ENCODE measurements at regions not wholly inside any gene's neighbourhood (a gene's known extent, or its start where the extent isn't known, plus 50 kb on each side); places are given as distances from the start of the nearest gene placed in this dataset.

GRCh38 chr5:51872144-51872543 lies 488.9 kb downstream of the ISL1 start:
- no peak overlapping the region for H3K27ac ChIP-seq

DNA sequence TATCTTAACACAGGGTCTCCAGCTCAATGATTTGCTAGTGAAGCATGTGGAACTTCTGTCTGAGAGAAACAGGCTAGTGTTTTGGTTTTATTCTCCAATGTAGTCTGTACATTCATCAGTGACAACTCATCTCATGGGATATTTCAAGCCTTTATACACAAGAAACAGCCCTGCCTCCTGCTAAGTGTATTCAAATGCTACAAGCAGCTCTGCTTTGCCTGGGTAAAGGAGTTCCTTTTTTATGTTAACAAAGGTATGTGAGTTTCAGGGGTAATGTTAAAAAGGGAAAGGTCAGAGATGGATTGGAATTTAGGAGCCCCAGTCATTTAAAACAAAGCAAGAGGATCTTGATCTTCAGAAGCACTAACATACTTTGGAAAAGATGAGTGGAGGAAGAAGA lies 498.7 kb downstream of the ISL1 start:
- Histone ChIP-seq H3K36me3 (no peaks in the 10 kb centered on the region), H3K9me3 (peaks cover 0 to 2% of the 10 kb centered on the region in 2 donors), H3K27ac (no peak overlapping the region), H3K4me1 (no peaks in the 10 kb centered on the region), H3K4me3 (no peak overlapping the region), H3K27me3 (no peaks in the 10 kb centered on the region)
- DNase-seq (ENCODE audit: low spot score in 2 of 2): no peak
- intact Hi-C loops (cut with DNase I; ENCODE audit: low total_unique reads): no loop called here
- TF ChIP-seq POLR2AphosphoS5 (IDR thresholded peaks at IDR 0.05) (no peak), CTCF (IDR thresholded peaks at IDR 0.05) (no peak), POLR2A (IDR thresholded peaks at IDR 0.05) (no peak)

More at GRCh38 chr5:51872144-51872543, 488.9 kb downstream of the ISL1 start:
- no peak for DNase-seq (ENCODE audit: low spot score in 2 of 2)
- intact Hi-C loops (cut with DNase I; ENCODE audit: low total_unique reads): no loop called here
- TF ChIP-seq CTCF (IDR thresholded peaks at IDR 0.05): no peak
- TF ChIP-seq POLR2AphosphoS5 (IDR thresholded peaks at IDR 0.05): no peak
- TF ChIP-seq POLR2A (IDR thresholded peaks at IDR 0.05): no peak
- no peak overlapping the region for H3K4me3 ChIP-seq
- no peaks in the 10 kb centered on the region for H3K27me3 ChIP-seq
- peaks cover 8 to 37% of the 10 kb centered on the region in 2 donors for H3K9me3 ChIP-seq
- H3K4me1 ChIP-seq: no peaks in the 10 kb centered on the region
- no peaks in the 10 kb centered on the region for H3K36me3 ChIP-seq

DNA sequence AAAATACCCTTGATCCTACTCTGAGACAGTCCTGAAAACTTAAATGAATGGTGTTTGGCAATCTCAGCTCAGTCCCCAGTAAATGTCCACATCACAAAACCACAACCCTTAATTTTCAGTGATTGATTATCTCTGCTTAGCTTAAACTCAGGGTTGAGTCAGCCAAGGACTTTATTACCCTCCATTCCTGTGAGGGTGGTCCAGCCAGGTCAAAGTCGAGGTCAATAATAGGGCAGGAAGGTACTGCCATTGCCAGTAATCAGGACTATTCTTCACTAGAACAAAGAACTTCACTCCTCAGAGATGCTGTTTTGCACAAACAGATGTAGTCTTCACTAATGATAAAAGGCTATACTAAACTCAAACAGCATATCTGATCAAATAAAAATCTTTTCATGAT lies 499.4 kb downstream of the ISL1 start:
- Histone ChIP-seq H3K4me1 (no peaks in the 10 kb centered on the region), H3K27ac (no peak overlapping the region), H3K9me3 (no peaks in the 10 kb centered on the region), H3K36me3 (no peaks in the 10 kb centered on the region), H3K27me3 (no peaks in the 10 kb centered on the region), H3K4me3 (no peak overlapping the region)
- intact Hi-C loops (cut with DNase I; ENCODE audit: low total_unique reads): no loop called here
- TF ChIP-seq CTCF (IDR thresholded peaks at IDR 0.05) (no peak), POLR2AphosphoS5 (IDR thresholded peaks at IDR 0.05) (no peak), POLR2A (IDR thresholded peaks at IDR 0.05) (no peak)
- DNase-seq (ENCODE audit: low spot score in 2 of 2): no peak

- no peaks in the 10 kb centered on the region for H3K36me3 ChIP-seq
- H3K27ac ChIP-seq: no peak overlapping the region
- intact Hi-C loops (cut with DNase I; ENCODE audit: low total_unique reads): no loop called here
- no peak overlapping the region for H3K4me3 ChIP-seq
- no peak for TF ChIP-seq POLR2A (IDR thresholded peaks at IDR 0.05)
- TF ChIP-seq CTCF (IDR thresholded peaks at IDR 0.05): no peak
- TF ChIP-seq POLR2AphosphoS5 (IDR thresholded peaks at IDR 0.05): no peak
- no peak for DNase-seq (ENCODE audit: low spot score in 2 of 2)
- no peaks in the 10 kb centered on the region for H3K27me3 ChIP-seq
- no peaks in the 10 kb centered on the region for H3K9me3 ChIP-seq
- H3K4me1 ChIP-seq: no peaks in the 10 kb centered on the region
Observed at GRCh38 chr5:51889703-51890102, 506.5 kb downstream of the ISL1 start.

DNA sequence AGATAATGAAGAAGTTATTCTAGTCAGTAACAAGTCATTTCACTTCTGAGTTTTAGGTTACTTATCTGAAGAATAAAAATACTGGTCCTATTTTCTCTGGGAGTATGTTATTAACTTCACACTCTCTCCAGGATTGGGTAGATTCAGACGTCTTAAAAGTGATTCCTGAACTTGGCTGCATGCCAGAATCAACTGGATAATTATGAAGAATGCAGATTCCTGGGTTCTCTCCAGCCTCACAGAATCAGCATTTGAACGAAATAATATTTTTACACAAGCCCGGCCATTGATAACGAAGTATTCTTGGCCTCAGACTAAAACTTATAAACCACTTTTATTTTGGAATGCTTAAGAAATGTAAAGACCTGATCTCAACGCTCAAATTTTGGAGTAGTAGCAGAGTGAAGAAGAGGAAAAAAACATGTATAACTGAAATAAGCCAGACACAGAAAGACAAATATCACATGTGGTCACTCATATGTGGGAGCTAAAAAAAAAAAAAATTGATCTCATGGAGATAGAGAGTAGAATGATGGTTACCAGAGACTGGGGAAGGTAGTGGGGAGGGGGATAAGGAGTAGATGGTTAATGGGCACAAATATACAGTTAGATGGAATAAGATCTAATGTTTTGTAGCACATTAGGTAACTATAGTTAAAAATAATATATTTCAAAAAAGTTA lies 507.3 kb downstream of the ISL1 start:
- no peak for DNase-seq (ENCODE audit: low spot score in 2 of 2)
- Histone ChIP-seq H3K27me3 (no peaks in the 10 kb centered on the region), H3K4me1 (no peaks in the 10 kb centered on the region), H3K4me3 (no peak overlapping the region), H3K9me3 (no peaks in the 10 kb centered on the region), H3K36me3 (no peaks in the 10 kb centered on the region), H3K27ac (no peak overlapping the region)
- intact Hi-C loops (cut with DNase I; ENCODE audit: low total_unique reads): no loop called here
- TF ChIP-seq CTCF (IDR thresholded peaks at IDR 0.05): no peak
- no peak for TF ChIP-seq POLR2AphosphoS5 (IDR thresholded peaks at IDR 0.05)
